GM12864 (cell line): ENCODE measurements at regions not wholly inside any gene's neighbourhood (a gene's known extent, or its start where the extent isn't known, plus 50 kb on each side); places are given as distances from the start of the nearest gene placed in this dataset.

ENCODE experiments used
- DNase-seq: peaks from one replicate; pipeline ENCODE4 v3.0.0-alpha.2; 2011; ENCODE audit warnings: low read depth
- H3K4me3 ChIP-seq: 2 replicates; pipeline ENCODE4 v1.5.1; 2011; ENCODE audit warnings: mild to moderate bottlenecking, low read depth, low read length, control low read depth
- CTCF ChIP-seq: IDR thresholded peaks from 2 replicates; pipeline ENCODE4 v1.5.1; 2011; ENCODE audit warnings: low read depth, mild to moderate bottlenecking, moderate library complexity, low read length, control low read depth, inconsistent platforms; ENCODE audit errors: missing control alignments

GRCh38 chr5:20656262-20656661 is 668.3 kb upstream of the CDH18 start:
- TF ChIP-seq CTCF, result no peak
- no peak for DNase-seq
- no peak overlapping the region for H3K4me3 ChIP-seq

- no peak for TF ChIP-seq CTCF
- DNase-seq, result no peak
- no peak overlapping the region for H3K4me3 ChIP-seq
Observed at GRCh38 chr5:20655211-20655610, 667.2 kb upstream of the CDH18 start.

GRCh38 chr5:20654746-20655145 is 666.7 kb upstream of the CDH18 start:
- no peak overlapping the region for H3K4me3 ChIP-seq
- no peak for TF ChIP-seq CTCF
- DNase-seq, result no peak

- no peak overlapping the region for H3K4me3 ChIP-seq
- DNase-seq, result no peak
- TF ChIP-seq CTCF, result no peak
Observed at GRCh38 chr5:20654033-20654432, 666.0 kb upstream of the CDH18 start.

- H3K4me3 ChIP-seq, result no peak overlapping the region
- DNase-seq, result no peak
- TF ChIP-seq CTCF, result no peak
Observed at GRCh38 chr5:20649966-20650365, 662.0 kb upstream of the CDH18 start.

GRCh38 chr5:20648981-20649380 is 661.0 kb upstream of the CDH18 start:
- no peak for DNase-seq
- TF ChIP-seq CTCF, result no peak
- H3K4me3 ChIP-seq, result no peak overlapping the region

- no peak overlapping the region for H3K4me3 ChIP-seq
- TF ChIP-seq CTCF, result no peak
- no peak for DNase-seq
Observed at GRCh38 chr5:20636686-20637085, 648.7 kb upstream of the CDH18 start.
